SW 1271 (cell line): ENCODE measurements at regions not wholly inside any gene's neighbourhood (a gene's known extent, or its start where the extent isn't known, plus 50 kb on each side); places are given as distances from the start of the nearest gene placed in this dataset.

ENCODE experiments used
- DNase-seq, 2 experiments: peaks; one replicate each; lab custom pipeline; 2025; lab: John Stamatoyannopoulos, UW

GRCh38 chr9:693201-694091 is 148.1 kb upstream of the DMRT1 start:
- DNase-seq = no peak

DNA sequence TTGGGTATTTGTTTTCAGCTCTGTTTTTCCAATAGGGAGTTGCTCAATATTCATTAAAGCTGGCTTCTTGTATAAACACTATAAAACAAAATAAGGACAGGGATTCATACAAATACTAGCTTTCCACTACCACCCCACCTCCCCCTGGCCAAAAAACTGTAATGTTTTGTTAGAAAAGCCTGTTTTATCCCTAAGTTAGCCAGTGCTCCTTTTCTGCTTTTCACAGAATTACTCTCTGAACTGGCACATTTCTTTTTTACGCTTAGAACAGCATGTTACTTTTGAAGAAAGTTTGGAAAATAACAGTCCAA is 147.4 kb upstream of the DMRT1 start:
- no peak for DNase-seq

- DNase-seq = no peak
Observed at GRCh38 chr9:694403-695154, 146.9 kb upstream of the DMRT1 start.

DNA sequence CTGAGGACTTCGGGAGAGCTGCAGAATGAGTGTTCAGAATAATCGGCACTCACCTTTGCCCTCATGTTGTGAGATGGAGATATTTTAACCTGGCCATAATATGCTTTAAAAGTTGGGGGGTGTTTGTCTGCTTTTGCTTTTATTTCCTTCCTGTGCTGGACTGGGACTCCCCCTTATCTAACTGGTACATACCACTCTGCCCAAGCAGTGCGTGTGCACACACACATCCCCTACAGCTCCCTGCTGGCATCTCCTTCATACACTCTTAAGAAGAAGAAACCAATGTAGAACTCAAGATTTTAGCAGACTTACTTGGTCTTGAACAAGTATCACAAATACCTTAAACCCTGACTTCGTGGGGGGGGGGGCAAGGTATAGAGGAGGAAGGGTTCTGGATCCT is 146.2 kb upstream of the DMRT1 start:
- no peak for DNase-seq

GRCh38 chr9:696332-697323 is 144.9 kb upstream of the DMRT1 start:
- no peak for DNase-seq

DNA sequence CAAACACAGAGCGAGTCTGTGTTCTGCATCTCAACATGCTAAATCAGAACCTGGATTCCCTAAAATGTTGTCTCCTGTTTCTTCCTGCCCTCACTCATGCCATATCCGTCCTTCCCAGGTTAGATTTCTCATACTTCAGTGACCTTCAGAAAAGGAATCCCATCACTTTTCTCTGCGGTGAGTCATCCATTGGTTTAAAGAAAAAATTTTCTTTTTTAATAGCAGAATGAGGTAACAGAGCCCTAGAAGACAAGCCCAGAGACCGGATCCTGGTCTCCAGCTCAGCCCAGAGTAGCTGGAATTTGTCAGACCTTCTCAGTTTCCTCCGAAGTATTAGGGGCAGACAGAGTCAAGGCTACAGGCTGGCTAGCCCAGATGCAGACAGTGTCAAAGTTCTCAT is 143.2 kb upstream of the DMRT1 start:
- DNase-seq = no peak

DNA sequence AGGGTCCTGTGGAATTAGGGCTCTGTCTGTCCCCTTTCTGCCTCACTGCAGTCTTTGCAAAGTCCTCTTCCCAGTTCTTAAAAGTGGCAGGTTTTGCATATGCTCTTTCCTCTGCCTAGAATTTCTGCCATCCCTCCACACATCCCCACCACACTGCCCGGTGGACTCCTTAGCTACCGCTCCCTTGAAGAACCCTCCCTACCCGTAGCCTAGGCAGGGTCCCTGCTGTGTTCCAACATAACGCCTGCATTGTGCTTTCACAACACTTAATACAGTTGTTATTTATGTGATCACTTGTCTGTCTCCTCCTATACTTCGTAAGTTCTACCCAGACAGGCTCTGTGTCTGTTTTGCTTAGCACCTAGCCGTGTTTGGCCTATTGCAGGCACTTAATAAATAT is 142.5 kb upstream of the DMRT1 start:
- DNase-seq = no peak

DNA sequence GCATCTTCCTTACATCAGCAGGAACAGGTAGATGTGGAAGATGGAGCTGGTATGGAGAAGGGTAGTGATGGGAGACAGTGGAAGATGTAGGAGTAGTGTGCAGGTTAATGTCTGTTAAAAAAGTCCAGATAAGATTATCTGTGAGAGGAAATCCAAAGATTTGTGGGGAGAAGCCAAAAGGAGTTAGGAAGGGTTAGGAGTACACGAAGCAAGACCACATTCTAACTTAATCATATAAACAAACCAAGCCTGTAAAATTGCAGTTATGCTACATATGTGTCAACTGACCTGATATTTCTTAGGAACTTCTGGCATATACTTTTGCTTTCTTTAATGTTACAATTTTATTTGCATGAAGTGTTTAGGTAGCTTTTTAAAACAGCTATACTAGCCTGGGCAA is 142.1 kb upstream of the DMRT1 start:
- no peak for DNase-seq

DNA sequence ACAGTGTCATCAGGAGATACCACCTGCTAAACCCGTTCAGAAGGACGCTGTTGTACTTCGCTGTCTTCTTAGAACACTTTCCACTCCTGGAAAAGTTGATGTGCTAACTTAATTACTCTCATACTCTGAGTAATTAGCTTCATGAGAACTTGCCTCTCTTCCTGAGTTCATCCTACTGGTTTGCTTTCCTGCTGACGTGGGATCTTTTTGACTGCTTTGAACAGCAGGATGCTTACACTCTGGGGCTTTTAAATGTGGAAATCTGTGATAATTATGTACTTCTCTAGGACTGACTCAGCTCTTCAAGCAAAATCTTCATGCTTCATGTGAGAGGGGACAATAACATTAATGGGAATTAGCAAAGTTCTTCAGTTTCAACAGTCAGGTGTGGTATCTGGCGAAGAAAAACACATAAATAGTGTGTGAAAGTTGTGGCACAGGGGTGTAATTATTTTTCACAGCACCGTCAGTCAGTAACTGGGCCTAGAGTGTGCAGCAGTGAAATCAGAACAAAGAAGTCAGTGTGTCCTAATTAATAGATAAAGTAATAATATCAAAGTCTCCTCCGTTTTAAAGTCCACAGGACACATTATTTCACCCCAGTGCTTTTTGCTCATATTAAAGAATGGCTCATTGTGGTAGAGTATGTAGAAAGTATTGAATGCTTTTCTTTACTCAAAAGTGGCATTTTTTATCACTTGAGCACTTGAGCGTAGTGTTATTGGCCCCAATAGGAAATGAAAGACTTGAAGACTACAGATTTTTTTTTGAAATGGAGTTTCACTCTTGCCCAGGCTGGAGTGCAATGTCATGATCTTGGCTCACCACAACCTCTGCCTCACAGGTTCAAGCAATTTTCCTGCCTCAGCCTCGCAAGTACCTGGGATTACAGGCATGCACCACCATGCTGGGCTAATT is 140.9 kb upstream of the DMRT1 start:
- DNase-seq = no peak

DNA sequence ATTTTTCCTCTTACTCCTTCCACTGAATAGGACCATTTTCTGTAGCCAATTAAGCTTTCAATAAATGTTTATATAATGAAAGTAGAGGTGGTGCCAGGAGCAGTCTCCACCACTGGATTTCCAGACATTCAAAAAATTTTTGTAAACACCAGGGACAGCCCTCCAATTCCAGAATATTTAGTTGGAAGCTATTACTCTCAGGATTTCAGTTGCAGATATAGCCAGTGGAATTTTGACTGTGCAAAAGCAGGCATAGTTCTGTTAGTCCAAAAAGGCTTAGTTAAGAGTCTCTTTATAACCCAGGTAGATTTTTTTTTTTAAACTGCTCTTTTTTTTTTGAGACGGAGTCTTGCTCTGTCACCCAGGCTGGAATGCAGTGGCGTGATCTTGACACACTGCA is 138.1 kb upstream of the DMRT1 start:
- DNase-seq = no peak

DNA sequence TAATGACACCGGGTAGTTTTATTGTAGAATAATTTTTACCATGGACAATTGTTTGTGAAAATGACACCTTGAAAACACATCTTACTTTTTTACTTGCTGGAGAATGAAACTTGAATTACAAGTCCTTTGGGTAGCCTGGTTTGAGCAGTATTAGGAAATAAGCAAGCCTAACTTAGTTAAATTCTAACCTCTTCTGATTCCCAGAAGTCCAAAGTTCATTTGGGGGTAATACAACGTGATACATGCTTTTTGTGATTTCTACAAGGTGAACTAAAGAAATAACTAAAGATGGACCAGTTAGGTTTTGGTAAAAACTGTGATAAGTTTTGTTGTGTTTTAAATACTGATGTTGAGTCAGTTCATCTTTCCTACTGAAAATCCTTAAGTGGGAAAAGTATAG is 135.4 kb upstream of the DMRT1 start:
- DNase-seq = no peak

- DNase-seq = no peak
Observed at GRCh38 chr9:706606-707459, 134.7 kb upstream of the DMRT1 start.

DNA sequence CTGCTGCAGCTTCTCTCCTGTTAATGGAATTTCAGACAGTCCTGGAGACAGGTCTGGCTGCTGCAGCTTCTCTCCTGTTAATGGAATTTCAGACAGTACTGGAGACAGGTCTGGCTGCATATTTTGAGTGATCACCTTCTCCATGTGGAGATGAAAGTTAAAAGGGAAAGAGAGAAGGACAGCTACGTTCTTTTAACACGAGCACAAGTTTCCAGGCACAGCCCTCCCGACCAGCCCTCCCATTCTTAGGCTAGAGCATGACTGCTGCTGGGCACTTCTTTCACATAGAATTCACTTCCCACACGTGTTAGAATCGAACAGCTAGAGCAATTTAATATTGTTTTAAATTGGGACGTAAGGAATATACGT is 133.3 kb upstream of the DMRT1 start:
- no peak for DNase-seq

- no peak for DNase-seq
Observed at GRCh38 chr9:708551-709432, 132.7 kb upstream of the DMRT1 start.

GRCh38 chr9:710951-711745 is 130.3 kb upstream of the DMRT1 start:
- no peak for DNase-seq

DNA sequence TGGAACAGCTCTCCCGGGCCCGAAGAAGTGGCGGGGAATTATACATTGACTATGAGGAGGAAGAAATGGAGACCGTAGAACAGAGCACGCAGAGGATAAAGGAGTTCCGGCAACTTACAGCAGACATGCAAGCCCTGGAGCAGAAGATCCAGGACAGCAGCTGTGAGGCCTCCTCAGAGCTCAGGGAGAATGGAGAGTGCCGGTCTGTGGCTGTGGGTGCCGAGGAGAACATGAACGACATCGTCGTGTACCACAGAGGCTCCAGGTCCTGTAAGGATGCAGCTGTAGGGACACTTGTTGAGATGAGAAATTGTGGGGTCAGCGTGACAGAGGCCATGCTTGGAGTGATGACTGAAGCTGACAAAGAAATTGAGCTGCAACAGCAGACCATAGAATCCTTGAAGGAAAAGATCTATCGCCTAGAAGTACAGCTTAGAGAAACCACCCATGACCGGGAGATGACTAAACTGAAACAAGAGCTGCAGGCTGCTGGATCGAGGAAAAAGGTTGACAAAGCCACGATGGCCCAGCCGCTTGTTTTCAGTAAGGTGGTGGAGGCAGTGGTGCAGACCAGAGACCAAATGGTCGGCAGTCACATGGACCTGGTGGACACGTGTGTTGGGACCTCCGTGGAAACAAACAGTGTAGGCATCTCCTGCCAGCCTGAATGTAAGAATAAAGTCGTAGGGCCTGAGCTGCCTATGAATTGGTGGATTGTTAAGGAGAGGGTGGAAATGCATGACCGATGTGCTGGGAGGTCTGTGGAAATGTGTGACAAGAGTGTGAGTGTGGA is 129.5 kb upstream of the DMRT1 start:
- DNase-seq = no peak

DNA sequence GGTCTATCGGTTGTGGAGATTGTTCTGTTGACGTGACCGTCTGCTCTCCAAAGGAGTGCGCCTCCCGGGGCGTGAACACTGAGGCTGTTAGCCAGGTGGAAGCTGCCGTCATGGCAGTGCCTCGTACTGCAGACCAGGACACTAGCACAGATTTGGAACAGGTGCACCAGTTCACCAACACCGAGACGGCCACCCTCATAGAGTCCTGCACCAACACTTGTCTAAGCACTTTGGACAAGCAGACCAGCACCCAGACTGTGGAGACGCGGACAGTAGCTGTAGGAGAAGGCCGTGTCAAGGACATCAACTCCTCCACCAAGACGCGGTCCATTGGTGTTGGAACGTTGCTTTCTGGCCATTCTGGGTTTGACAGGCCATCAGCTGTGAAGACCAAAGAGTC is 128.9 kb upstream of the DMRT1 start:
- DNase-seq = no peak

DNA sequence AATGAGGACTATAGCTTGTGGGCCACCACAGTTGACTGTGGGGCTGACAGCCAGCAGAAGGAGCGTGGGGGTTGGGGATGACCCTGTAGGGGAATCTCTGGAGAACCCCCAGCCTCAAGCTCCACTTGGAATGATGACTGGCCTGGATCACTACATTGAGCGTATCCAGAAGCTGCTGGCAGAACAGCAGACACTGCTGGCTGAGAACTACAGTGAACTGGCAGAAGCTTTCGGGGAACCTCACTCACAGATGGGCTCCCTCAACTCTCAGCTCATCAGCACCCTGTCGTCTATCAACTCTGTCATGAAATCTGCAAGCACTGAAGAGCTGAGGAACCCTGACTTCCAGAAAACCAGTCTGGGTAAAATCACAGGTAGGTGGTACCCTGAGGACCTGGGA is 128.4 kb upstream of the DMRT1 start:
- no peak for DNase-seq
